Epithelial cell of proximal tubule (primary cell): ENCODE measurements at regions not wholly inside any gene's neighbourhood (a gene's known extent, or its start where the extent isn't known, plus 50 kb on each side); places are given as distances from the start of the nearest gene placed in this dataset.
"Not testable (repeated sequence)": the region's sequence is repeated elsewhere in the genome, so short reads cannot be mapped to it uniquely, and the experiment has no call there.

Source experiments
- DNase-seq: peaks from one replicate; pipeline ENCODE4 v3.0.0-alpha.2; 2011; ENCODE audit warnings: low read depth
- H3K4me3 ChIP-seq: 2 replicates; pipeline ENCODE4 v1.5.1; 2011; ENCODE audit warnings: low read depth, mild to moderate bottlenecking, low read length
- TF ChIP-seq, protein P1 (sequence below): conservative IDR thresholded peaks from 2 replicates; pipeline ENCODE4 v1.5.1; 2012; ENCODE audit warnings: low read depth, mild to moderate bottlenecking, low read length

DNA sequence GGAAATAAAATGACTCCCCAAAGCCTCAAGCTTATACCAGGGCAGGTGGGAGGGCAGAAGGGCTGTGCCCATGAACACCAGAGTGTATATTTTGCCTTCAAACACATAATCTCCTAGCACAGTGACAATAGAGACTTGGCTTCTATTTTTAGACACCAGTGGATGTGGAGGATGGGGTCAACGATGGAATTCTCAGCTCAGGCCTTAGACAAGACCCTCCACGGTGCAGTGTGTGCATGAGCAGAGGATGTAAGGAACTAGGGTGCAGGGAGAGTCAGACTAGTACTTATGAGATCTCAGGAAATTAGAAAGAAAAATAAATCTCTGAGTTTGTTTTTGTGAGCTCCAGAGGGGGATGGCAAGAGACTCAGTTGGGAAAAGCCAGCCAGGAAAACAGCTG lies 113.6 kb upstream of the CADM1 start:
- no peak overlapping the region for H3K4me3 ChIP-seq
- TF ChIP-seq, protein P1, sequence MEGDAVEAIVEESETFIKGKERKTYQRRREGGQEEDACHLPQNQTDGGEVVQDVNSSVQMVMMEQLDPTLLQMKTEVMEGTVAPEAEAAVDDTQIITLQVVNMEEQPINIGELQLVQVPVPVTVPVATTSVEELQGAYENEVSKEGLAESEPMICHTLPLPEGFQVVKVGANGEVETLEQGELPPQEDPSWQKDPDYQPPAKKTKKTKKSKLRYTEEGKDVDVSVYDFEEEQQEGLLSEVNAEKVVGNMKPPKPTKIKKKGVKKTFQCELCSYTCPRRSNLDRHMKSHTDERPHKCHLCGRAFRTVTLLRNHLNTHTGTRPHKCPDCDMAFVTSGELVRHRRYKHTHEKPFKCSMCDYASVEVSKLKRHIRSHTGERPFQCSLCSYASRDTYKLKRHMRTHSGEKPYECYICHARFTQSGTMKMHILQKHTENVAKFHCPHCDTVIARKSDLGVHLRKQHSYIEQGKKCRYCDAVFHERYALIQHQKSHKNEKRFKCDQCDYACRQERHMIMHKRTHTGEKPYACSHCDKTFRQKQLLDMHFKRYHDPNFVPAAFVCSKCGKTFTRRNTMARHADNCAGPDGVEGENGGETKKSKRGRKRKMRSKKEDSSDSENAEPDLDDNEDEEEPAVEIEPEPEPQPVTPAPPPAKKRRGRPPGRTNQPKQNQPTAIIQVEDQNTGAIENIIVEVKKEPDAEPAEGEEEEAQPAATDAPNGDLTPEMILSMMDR, result no peak
- no peak for DNase-seq

DNA sequence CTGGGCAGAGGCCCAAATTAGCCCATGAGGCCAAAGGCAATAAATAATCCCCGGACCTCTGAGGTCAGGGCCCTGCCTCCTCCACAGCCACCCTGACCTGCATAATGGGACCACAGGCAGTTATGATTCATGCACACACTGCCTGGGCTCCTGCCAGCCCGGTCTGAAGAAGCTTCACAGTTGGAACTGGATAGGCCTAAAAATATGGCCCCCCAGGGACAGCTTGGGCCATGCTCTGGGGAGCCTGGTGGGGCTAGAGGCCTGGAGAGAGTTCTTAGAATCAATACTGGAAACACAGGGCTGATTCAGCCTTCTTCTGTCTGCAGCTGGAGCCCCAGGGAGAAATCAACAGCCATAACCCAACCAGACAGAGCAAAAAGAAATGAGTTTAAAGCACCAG lies 112.8 kb upstream of the CADM1 start:
- TF ChIP-seq, protein P1, result no peak
- no peak for DNase-seq
- no peak overlapping the region for H3K4me3 ChIP-seq

DNA sequence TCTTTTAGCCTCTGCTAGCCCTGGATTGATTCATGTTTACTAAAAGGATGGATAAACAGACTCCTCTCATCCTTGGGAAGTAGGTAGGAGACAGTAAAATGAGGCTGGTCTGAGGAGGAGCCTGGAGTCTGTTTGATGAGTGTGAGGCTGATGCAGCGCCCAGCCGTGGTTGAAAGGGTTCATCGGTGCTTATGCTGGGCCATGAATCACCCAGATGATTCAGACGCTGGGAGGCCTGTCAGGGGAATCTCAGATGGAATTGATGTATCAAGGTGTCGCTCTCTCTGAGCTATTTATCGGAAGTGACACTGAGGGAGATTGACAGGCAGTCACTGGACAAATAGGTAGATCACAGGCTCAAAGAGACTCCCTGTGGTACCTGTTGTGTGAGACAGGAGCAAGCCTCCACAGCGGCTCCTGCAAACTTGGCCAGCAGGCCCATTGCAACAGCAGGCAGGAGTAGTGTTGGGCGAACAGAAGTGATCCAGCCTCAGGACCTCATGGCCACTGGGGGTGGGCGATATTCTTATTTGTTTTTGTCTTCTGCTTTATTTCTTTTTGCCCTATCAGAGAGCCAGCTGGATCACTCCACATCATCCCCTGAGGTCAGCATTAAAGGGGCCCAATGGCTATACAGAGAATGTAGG lies 109.9 kb upstream of the CADM1 start:
- H3K4me3 ChIP-seq, result no peak overlapping the region
- TF ChIP-seq, protein P1, result peak; percentile 36
- no peak for DNase-seq

DNA sequence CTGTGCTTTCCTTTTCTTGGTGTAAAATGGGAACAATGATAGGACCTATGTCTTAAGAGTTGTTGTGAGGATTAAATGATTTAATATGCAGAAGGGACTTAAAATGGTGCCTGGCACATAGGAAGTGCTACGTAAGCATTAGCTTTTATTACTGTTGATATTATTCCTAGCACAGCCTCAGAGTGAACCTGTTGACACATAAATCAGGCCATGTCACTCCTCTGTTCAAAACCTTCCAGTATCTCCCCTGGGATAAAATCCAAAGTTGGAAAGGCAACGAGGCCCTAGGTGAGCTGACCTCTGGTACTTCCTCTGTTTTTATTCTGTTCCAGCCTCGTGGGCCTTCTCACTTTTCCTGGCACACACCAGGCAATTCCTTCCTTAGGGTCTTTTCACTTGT lies 108.8 kb upstream of the CADM1 start:
- no peak for DNase-seq
- no peak overlapping the region for H3K4me3 ChIP-seq
- TF ChIP-seq, protein P1, result no peak

DNA sequence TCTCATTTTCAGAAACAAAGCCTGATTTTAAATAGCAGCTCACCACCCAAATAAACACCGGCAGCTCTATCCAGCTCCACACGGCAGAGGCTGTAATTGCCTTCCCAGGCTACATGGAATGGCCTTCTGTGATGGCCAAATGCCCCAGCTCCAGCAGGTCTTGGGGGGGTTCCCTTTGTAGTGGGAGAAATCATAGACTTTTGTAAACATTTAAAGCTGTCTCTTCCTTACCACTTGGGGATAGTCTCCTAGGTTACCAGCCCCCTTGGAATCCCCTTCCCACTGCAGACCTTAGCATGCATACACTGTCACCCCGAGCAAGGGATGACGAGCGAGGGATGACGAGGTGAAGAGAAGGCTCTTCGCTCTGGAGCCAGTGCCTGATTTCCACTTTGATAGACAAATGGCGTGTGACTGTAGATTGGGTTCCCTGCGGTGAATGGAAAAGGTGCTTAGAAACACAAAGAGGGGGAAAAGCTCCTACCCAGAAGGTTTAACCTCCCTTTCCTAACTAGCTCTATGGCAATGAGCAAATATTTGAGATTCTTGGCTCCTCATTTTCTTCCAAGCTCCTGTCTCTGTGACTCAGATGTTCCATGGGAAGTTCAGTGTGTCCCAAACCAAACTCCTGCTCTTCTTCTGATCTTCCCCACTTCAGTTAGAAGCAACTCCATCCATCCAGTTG lies 108.0 kb upstream of the CADM1 start:
- H3K4me3 ChIP-seq, result no peak overlapping the region
- no peak for DNase-seq
- TF ChIP-seq, protein P1, result no peak

DNA sequence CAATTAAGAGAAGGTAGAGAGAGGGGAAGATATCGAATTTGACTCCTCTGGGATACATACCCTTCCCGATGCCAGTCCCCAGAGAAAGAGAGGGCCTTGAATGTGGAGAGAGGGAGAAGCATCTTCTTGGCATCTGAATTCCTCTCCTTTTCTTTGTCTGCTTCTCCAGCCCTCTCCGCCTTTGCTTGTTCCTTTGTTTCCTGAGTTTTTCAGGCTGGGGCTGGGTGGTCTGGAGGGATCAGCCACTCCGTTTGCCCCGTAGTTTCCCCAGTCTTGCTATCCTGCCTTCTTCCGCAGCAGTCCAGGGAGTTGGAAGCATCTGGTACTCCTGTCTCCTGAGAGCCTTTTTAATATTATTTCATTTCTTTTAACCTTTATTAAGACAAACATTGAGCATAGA lies 107.1 kb upstream of the CADM1 start:
- H3K4me3 ChIP-seq, result no peak overlapping the region
- no peak for DNase-seq
- TF ChIP-seq, protein P1, result no peak

DNA sequence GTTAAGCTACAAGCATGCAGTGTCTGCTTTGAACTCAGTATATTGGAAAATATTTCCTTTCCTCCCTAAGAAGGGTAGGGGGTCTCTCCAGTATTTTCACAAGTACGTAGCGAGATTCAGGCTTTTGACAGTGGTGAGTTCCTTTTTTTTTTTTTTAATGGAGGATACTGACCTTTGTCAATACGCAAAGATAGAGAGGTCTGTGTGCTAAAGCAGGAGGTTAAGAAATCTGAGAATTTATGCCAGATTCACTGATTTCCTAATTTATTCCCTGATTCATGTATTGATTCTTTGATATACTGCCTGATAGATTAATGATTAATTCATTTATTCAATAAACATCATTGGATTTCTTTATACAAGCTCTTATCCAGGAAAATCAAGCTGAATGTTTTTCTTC lies 106.7 kb upstream of the CADM1 start:
- no peak overlapping the region for H3K4me3 ChIP-seq
- DNase-seq, result no peak
- TF ChIP-seq, protein P1, result no peak

DNA sequence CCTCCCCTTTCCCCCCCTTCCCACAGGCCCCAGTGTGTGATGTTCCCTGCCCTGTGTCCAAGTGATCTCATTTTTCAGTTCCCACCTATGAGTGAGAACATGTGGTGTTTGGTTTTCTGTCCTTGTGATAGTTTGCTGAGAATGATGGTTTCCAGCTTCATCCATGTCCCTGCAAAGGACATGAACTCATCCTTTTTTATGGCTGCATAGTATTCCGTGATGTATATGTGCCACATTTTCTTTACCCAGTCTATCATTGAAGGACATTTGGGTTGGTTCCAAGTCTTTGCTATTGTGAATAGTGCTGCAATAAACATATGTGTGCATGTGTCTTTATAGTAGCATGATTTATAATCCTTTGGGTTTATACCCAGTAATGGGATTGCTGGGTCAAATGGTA lies 106.0 kb upstream of the CADM1 start:
- not testable (repeated sequence) for DNase-seq, H3K4me3 ChIP-seq
